D341Med (cell line): ENCODE measurements at regions not wholly inside any gene's neighbourhood (a gene's known extent, or its start where the extent isn't known, plus 50 kb on each side); places are given as distances from the start of the nearest gene placed in this dataset.
"Not testable (repeated sequence)": the region's sequence is repeated elsewhere in the genome, so short reads cannot be mapped to it uniquely, and the experiment has no call there.

Experiments used
- DNase-seq: peaks from one replicate; pipeline ENCODE4 v3.0.0; 2012; ENCODE audit warnings: low spot score

- DNase-seq = not testable (repeated sequence)
Measured at GRCh38 chr6:85128256-85128655, 321.6 kb upstream of the NT5E start.

GRCh38 chr6:85127696-85128243, 322.1 kb upstream of the NT5E start:
- DNase-seq = no peak

- DNase-seq = no peak
Measured at GRCh38 chr6:85127168-85127498, 322.8 kb upstream of the NT5E start.

GRCh38 chr6:85126485-85127167, 323.3 kb upstream of the NT5E start:
- DNase-seq = peak; percentile 67

- DNase-seq = no peak
Measured at GRCh38 chr6:85125526-85125925, 324.4 kb upstream of the NT5E start.

- no peak for DNase-seq
Measured at GRCh38 chr6:85124472-85125354, 325.2 kb upstream of the NT5E start.

- DNase-seq = no peak
Measured at GRCh38 chr6:85121158-85121557, 328.7 kb upstream of the NT5E start.

- DNase-seq = no peak
Measured at GRCh38 chr6:85118652-85119235, 331.1 kb upstream of the NT5E start.

- DNase-seq = no peak
Measured at GRCh38 chr6:85118233-85118632, 331.6 kb upstream of the NT5E start.

GRCh38 chr6:85116475-85116874, 333.4 kb upstream of the NT5E start:
- DNase-seq = no peak

GRCh38 chr6:85115876-85116275, 334.0 kb upstream of the NT5E start:
- no peak for DNase-seq

GRCh38 chr6:85115376-85115775, 334.5 kb upstream of the NT5E start:
- no peak for DNase-seq

GRCh38 chr6:85114581-85114935, 335.3 kb upstream of the NT5E start:
- DNase-seq = no peak

GRCh38 chr6:85113934-85114580, 335.8 kb upstream of the NT5E start:
- no peak for DNase-seq

- DNase-seq = no peak
Measured at GRCh38 chr6:85112540-85112939, 337.3 kb upstream of the NT5E start.

- DNase-seq = no peak
Measured at GRCh38 chr6:85111481-85112011, 338.3 kb upstream of the NT5E start.

- DNase-seq = no peak
Measured at GRCh38 chr6:85110943-85111342, 338.9 kb upstream of the NT5E start.

GRCh38 chr6:85107701-85108100, 342.2 kb upstream of the NT5E start:
- no peak for DNase-seq

GRCh38 chr6:85096976-85097375, 332.6 kb upstream of the TBX18 start:
- no peak for DNase-seq

GRCh38 chr6:85092226-85092625, 327.8 kb upstream of the TBX18 start:
- no peak for DNase-seq

GRCh38 chr6:85089255-85089654, 324.9 kb upstream of the TBX18 start:
- no peak for DNase-seq

- DNase-seq = no peak
Measured at GRCh38 chr6:85085875-85086274, 321.5 kb upstream of the TBX18 start.
